Fibroblast of lung (primary cell): ENCODE measurements at regions not wholly inside any gene's neighbourhood (a gene's known extent, or its start where the extent isn't known, plus 50 kb on each side); places are given as distances from the start of the nearest gene placed in this dataset.

Experiments
- DNase-seq, 2 donors: peaks; one replicate each; pipeline versions ENCODE4 v3.0.0 to v3.0.0-alpha.2; 2010; ENCODE audit warnings: low read depth in 2 of 2
- H2AFZ ChIP-seq: 2 replicates; pipeline ENCODE4 v1.5.1; 2012; ENCODE audit warnings: low read length, control low read depth, inconsistent platforms
- H3K27ac ChIP-seq: 2 replicates; pipeline ENCODE4 v1.5.1; 2011; ENCODE audit warnings: low read length, control low read depth; ENCODE audit not compliant: insufficient read depth
- H3K27me3 ChIP-seq: 2 replicates; pipeline ENCODE4 v1.5.1; 2011; ENCODE audit warnings: mild to moderate bottlenecking, low read length; ENCODE audit not compliant: control insufficient read depth, insufficient read depth
- H3K36me3 ChIP-seq: 2 replicates; pipeline ENCODE4 v1.5.1; 2011; ENCODE audit warnings: low read length; ENCODE audit not compliant: control insufficient read depth, insufficient read depth
- H3K4me1 ChIP-seq: 2 replicates; pipeline ENCODE4 v1.5.1; 2011; ENCODE audit warnings: low read length; ENCODE audit not compliant: control insufficient read depth, insufficient read depth; ENCODE audit errors: extremely low read depth
- H3K4me2 ChIP-seq: 2 replicates; pipeline ENCODE4 v1.5.1; 2011; ENCODE audit warnings: low read length, control low read depth; ENCODE audit not compliant: insufficient read depth; ENCODE audit errors: extremely low read depth
- H3K4me3 ChIP-seq, 4 experiments: fragments of 200-600 bp in 1 of 4; sonication (generic) in 1 of 4; replicated peaks in 1 of 4; 2 replicates each; pipeline ENCODE4 v1.5.1; 2011 to 2016; ENCODE audit warnings: low read length in 4 of 4, low read depth in 3 of 4, mild to moderate bottlenecking in 3 of 4, control low read depth in 2 of 4, inconsistent platforms in 1 of 4, mixed read lengths in 1 of 4; ENCODE audit not compliant: insufficient read depth in 1 of 4; ENCODE audit errors: control extremely low read depth in 1 of 4
- H3K79me2 ChIP-seq: 2 replicates; pipeline ENCODE4 v1.5.1; 2012; ENCODE audit warnings: mild to moderate bottlenecking, low read length, inconsistent platforms; ENCODE audit not compliant: control insufficient read depth, insufficient read depth
- H3K9ac ChIP-seq: 2 replicates; pipeline ENCODE4 v1.5.1; 2011; ENCODE audit warnings: mild to moderate bottlenecking, low read length, control low read depth; ENCODE audit not compliant: insufficient read depth
- H3K9me3 ChIP-seq: 2 replicates; pipeline ENCODE4 v1.5.1; 2012; ENCODE audit warnings: low read depth, low read length; ENCODE audit not compliant: control insufficient read depth, insufficient read depth
- H4K20me1 ChIP-seq: 2 replicates; pipeline ENCODE4 v1.5.1; 2011; ENCODE audit warnings: low read length; ENCODE audit not compliant: control insufficient read depth, insufficient read depth; ENCODE audit errors: extremely low read depth
- EZH2 ChIP-seq: IDR thresholded peaks from 2 replicates; pipeline ENCODE4 v1.5.1; 2012; ENCODE audit warnings: low read length, control low read depth, mild to moderate bottlenecking; ENCODE audit errors: missing control alignments
- TF ChIP-seq, protein P1 (sequence below), 2 donors: IDR thresholded peaks in 1 of 2; conservative IDR thresholded peaks in 1 of 2; 1 replicate in 1 of 2; 2 replicates in 1 of 2; pipeline ENCODE4 v1.5.1; 2011 to 2012; ENCODE audit warnings: low read length in 2 of 2, control low read depth in 1 of 2, inconsistent platforms in 1 of 2, low read depth in 1 of 2, mild to moderate bottlenecking in 1 of 2

DNA sequence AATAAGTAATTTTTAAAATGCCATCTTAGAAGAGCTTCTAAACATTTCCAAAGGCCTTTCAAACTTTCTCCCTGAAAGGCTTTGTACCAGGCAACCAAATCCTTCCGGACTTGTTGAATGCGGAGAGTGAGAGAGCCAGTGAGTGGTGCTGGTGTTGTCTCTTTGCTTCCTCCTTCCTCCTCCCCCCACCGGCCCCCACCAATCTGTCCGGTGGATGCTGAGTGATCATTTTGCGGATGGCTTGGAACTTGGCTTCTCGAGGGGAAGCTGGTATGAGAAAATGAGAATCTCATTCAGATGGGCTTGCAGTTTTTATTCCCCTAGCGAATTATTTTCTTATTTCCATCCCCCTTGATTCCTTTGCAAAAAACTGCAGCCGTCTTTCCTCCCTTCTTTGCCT, 97.3 kb downstream of the ANKRD60 start:
- Histone ChIP-seq H3K4me1 (peaks cover 5% of the 10 kb centered on the region), H3K27me3 (no peaks in the 10 kb centered on the region), H3K36me3 (no peaks in the 10 kb centered on the region), H3K79me2 (no peaks in the 10 kb centered on the region), H3K27ac (peak overlapping the region; percentile 15), H3K9ac (no peak overlapping the region), H3K4me2 (peak overlapping the region; percentile 73), H3K9me3 (no peaks in the 10 kb centered on the region), H4K20me1 (no peaks in the 10 kb centered on the region), H2AFZ (peak overlapping the region; percentile 15), H3K4me3 (peak overlapping the region in 2 of 4 experiments; percentile 32 to 33)
- DNase-seq, result peak; percentile 47 to 64
- TF ChIP-seq, protein P1, sequence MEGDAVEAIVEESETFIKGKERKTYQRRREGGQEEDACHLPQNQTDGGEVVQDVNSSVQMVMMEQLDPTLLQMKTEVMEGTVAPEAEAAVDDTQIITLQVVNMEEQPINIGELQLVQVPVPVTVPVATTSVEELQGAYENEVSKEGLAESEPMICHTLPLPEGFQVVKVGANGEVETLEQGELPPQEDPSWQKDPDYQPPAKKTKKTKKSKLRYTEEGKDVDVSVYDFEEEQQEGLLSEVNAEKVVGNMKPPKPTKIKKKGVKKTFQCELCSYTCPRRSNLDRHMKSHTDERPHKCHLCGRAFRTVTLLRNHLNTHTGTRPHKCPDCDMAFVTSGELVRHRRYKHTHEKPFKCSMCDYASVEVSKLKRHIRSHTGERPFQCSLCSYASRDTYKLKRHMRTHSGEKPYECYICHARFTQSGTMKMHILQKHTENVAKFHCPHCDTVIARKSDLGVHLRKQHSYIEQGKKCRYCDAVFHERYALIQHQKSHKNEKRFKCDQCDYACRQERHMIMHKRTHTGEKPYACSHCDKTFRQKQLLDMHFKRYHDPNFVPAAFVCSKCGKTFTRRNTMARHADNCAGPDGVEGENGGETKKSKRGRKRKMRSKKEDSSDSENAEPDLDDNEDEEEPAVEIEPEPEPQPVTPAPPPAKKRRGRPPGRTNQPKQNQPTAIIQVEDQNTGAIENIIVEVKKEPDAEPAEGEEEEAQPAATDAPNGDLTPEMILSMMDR (conservative IDR thresholded peaks at IDR 0.05 in 1 of 2, IDR thresholded peaks at IDR 0.05 in 1 of 2; ENCODE audit: low read depth in 1 of 2, low read length in 2 of 2), result no peak
- TF ChIP-seq EZH2, result no peak

DNA sequence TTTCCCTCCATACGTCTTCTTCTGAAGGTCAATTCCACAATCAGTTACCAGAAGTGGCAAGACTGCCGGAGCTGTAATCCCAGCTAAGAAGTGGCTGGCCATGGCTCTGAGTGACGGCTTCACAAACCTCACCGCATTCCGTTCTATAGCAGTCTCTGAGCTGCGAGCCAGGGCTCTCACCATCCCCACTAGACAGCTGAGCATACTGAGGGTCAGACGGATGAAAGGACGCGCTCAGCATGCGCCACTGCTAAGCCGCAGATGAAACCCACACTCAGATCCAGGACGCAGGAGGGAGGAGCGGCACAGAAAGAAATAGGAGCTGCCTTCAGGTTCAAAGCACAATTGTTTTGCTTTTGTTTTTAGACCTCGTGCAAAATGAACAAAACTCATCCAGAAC, 97.9 kb downstream of the ANKRD60 start:
- DNase-seq, result peak in 1 of 2 donors; percentile 19
- no peak overlapping the region for H3K9ac ChIP-seq
- no peaks in the 10 kb centered on the region for H3K9me3 ChIP-seq
- no peaks in the 10 kb centered on the region for H4K20me1 ChIP-seq
- H3K4me2 ChIP-seq, result peak overlapping the region; percentile 52
- no peaks in the 10 kb centered on the region for H3K27me3 ChIP-seq
- H2AFZ ChIP-seq, result peak overlapping the region; percentile 25
- H3K36me3 ChIP-seq, result no peaks in the 10 kb centered on the region
- peak overlapping the region; percentile 22 for H3K27ac ChIP-seq
- TF ChIP-seq, protein P1 (conservative IDR thresholded peaks at IDR 0.05 in 1 of 2, IDR thresholded peaks at IDR 0.05 in 1 of 2; ENCODE audit: low read depth in 1 of 2, low read length in 2 of 2), result no peak
- no peak for TF ChIP-seq EZH2
- peaks cover 5% of the 10 kb centered on the region for H3K4me1 ChIP-seq
- H3K4me3 ChIP-seq, result no peak overlapping the region
- H3K79me2 ChIP-seq, result no peaks in the 10 kb centered on the region

DNA sequence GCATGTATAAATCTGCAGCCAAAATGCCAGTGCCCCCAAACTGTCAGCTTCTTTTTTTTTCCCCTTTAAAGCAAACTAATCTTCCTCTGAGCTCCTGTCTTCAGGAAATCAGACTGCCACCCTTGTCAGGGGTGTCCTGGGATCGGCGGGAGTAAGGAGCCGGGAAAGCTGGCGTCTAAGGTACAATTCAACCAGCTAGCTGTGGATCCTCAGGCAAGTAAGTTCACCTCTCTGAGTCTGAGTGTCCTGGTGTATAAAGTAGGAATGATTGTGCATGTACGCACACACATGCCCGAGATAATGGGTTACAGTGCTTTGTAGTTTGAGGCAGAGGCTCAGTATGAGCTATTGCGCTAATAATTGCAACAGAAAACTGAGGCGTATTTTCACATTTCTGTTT, 98.3 kb downstream of the ANKRD60 start:
- Histone ChIP-seq H3K79me2 (no peaks in the 10 kb centered on the region), H3K36me3 (no peaks in the 10 kb centered on the region), H4K20me1 (no peaks in the 10 kb centered on the region), H3K4me2 (no peak overlapping the region), H3K4me1 (peaks cover 5% of the 10 kb centered on the region), H3K4me3 (no peak overlapping the region), H3K9me3 (no peaks in the 10 kb centered on the region), H2AFZ (peak overlapping the region; percentile 25), H3K27me3 (no peaks in the 10 kb centered on the region), H3K27ac (peak overlapping the region; percentile 31), H3K9ac (no peak overlapping the region)
- DNase-seq, result no peak
- no peak for TF ChIP-seq EZH2
- TF ChIP-seq, protein P1 (conservative IDR thresholded peaks at IDR 0.05 in 1 of 2, IDR thresholded peaks at IDR 0.05 in 1 of 2; ENCODE audit: low read depth in 1 of 2, low read length in 2 of 2), result no peak
